Spleen (tissue), 11 donors: ENCODE measurements at regions not wholly inside any gene's neighbourhood (a gene's known extent, or its start where the extent isn't known, plus 50 kb on each side); places are given as distances from the start of the nearest gene placed in this dataset.

Experiments used
- DNase-seq: peaks from one replicate; pipeline ENCODE4 v3.0.0-alpha.2; 2020
- H3K27ac ChIP-seq, 8 donors: fragments of 200-600 bp; sonication (generic) in 7 of 8; 1 replicate in 4 of 8; 2 replicates in 4 of 8; pipeline versions ENCODE4 v1.5.0 to v1.8.0; 2016 to 2021; ENCODE audit warnings: inconsistent platforms in 4 of 8, mild to moderate bottlenecking in 4 of 8, moderate library complexity in 1 of 8
- H3K27me3 ChIP-seq, 7 donors: fragments of 200-600 bp; sonication (generic) in 6 of 7; replicated peaks in 1 of 7; 1 replicate in 4 of 7; 2 replicates in 3 of 7; pipeline versions ENCODE4 v1.5.0 to v1.8.0; 2016 to 2021; ENCODE audit warnings: inconsistent platforms in 3 of 7, mild to moderate bottlenecking in 1 of 7
- H3K36me3 ChIP-seq, 6 donors: fragments of 200-600 bp; sonication (generic) in 5 of 6; 1 replicate in 4 of 6; 2 replicates in 2 of 6; pipeline versions ENCODE4 v1.5.0 to v1.8.0; 2016 to 2021; ENCODE audit warnings: inconsistent platforms in 2 of 6
- H3K4me1 ChIP-seq, 6 donors: fragments of 200-600 bp; sonication (generic) in 5 of 6; 1 replicate in 3 of 6; 2 replicates in 3 of 6; pipeline versions ENCODE4 v1.5.0 to v1.8.0; 2016 to 2021; ENCODE audit warnings: inconsistent platforms in 3 of 6
- H3K4me3 ChIP-seq, 8 donors: fragments of 200-600 bp; sonication (generic) in 7 of 8; 1 replicate in 4 of 8; 2 replicates in 4 of 8; pipeline versions ENCODE4 v1.5.0 to v1.8.0; 2016 to 2021; ENCODE audit warnings: inconsistent platforms in 4 of 8, mild to moderate bottlenecking in 4 of 8, moderate library complexity in 2 of 8
- H3K9me3 ChIP-seq, 8 donors: fragments of 200-600 bp; sonication (generic) in 7 of 8; 1 replicate in 4 of 8; 2 replicates in 4 of 8; pipeline versions ENCODE4 v1.5.0 to v1.8.0; 2016 to 2021; ENCODE audit warnings: inconsistent platforms in 4 of 8
- CTCF ChIP-seq, 11 experiments: fragments of 200-600 bp in 7 of 11; fragments of 450-650 bp in 4 of 11; sonication (generic) in 4 of 11; IDR thresholded peaks in 8 of 11; conservative IDR thresholded peaks in 3 of 11; 1 replicate in 7 of 11; 2 replicates in 4 of 11; pipeline versions ENCODE4 v1.4.0 to v1.8.0; 2016 to 2021; ENCODE audit warnings: antibody characterized with exemption in 11 of 11, inconsistent platforms in 4 of 11, mild to moderate bottlenecking in 1 of 11
- POLR2A ChIP-seq, 3 donors: fragments of 450-650 bp; IDR thresholded peaks; one replicate each; pipeline ENCODE4 v1.5.1; 2017; ENCODE audit warnings: antibody characterized with exemption in 3 of 3, mild to moderate bottlenecking in 1 of 3
- POLR2AphosphoS5 ChIP-seq, 3 donors: sonication (generic); formaldehyde crosslinking; IDR thresholded peaks; one replicate each; pipeline ENCODE4 v1.5.1; 2017; ENCODE audit warnings: antibody characterized with exemption in 3 of 3
- WGBS, 5 donors: extraction: QIAGEN DNeasy Blood & Tissue Kit in 3 of 5; methylation state at CpG; one replicate each; pipeline versions ENCODE4 v1.1.5 to v1.1.7; 2013 to 2018; 5-methylcytosine and 5-hydroxymethylcytosine counted together
- intact Hi-C: fragments of 100-400 bp; cut with DNase I; formaldehyde crosslinking; loops from one replicate; pipeline ENCODE4 v1.15.0; 2023; ENCODE audit warnings: low total_unique reads
- donor health status: healthy with polysubstance abuse.
- donor health status: DM: no; HTN: no; CAD: no; lungs with moderate emphysema.
- donor health status: DM: no; HTN: no; CAD: no.
- donor health status: Bipolar disorder and iron deficiency.
- donor health status: healthy.
- donor health status: DM: no; HTN: no; CAD: no.
- donor health status: DM: yes; HTN: yes; CAD: no.

GRCh38 chr6:66526061-66526460, 819.0 kb upstream of the EYS start:
- H3K36me3 ChIP-seq: no peaks in the 10 kb centered on the region
- no peaks in the 10 kb centered on the region for H3K27me3 ChIP-seq
- no peak overlapping the region for H3K27ac ChIP-seq
- H3K4me3 ChIP-seq: no peak overlapping the region
- intact Hi-C loops: no loop called here
- H3K9me3 ChIP-seq: peaks cover 0 to 15% (median 0%) of the 10 kb centered on the region in 8 donors
- 79 to 90% (median 87%) methylated on average over 3 of the region's 3 CpGs for WGBS, 5 donors
- no peak for DNase-seq
- H3K4me1 ChIP-seq: no peaks in the 10 kb centered on the region
- TF ChIP-seq POLR2AphosphoS5 (IDR thresholded peaks at IDR 0.05) (no peak), POLR2A (IDR thresholded peaks at IDR 0.05) (no peak)

DNA sequence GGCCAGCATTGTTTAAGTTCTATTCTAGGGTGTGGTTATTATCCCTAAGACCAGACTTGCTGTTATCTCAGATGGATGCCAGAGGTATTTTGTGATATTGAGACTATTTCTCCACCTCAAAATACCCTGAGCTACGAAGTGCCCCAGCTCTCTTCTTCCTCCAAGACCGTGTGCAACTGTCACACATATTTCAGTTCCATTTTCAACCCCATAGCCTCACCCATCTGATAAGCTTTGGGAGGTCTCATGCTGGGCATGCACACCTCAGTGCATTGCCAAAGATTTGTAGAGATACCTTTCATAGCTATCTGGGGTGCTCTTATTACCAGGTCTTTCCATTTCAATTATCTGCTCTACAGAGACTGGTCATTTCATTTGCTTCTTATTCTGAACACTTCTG, 815.8 kb upstream of the EYS start:
- DNase-seq: no peak
- TF ChIP-seq POLR2AphosphoS5 (IDR thresholded peaks at IDR 0.05) (no peak), POLR2A (IDR thresholded peaks at IDR 0.05) (no peak), CTCF (IDR thresholded peaks at IDR 0.05 in 8 of 11, conservative IDR thresholded peaks at IDR 0.05 in 3 of 11) (no peak)
- Histone ChIP-seq H3K4me3 (no peak overlapping the region), H3K36me3 (no peaks in the 10 kb centered on the region), H3K9me3 (peaks cover 0 to 14% (median 2%) of the 10 kb centered on the region in 8 donors), H3K27ac (no peak overlapping the region), H3K4me1 (no peaks in the 10 kb centered on the region), H3K27me3 (no peaks in the 10 kb centered on the region)
- 72 to 90% (median 77%) methylated on average over 2 of the region's 2 CpGs for WGBS, 5 donors
- intact Hi-C loops: no loop called here

DNA sequence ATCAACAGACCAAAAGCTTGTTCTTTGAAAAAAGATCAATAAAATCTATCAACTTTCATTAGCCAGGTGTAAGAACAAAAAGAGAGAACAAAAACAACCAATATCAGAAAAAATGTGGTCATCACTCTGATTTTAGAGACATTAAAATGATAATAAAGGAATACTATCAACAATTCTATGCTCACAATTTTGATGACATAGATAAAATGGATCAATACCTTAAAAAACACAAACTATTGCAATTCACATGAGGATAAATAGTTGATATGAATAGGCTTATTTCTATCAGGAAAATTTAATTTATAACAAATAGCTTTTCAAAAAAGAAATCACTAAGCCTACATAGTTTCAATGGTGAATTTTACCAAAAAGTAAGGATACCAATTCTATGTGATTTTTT, 809.4 kb upstream of the EYS start:
- Histone ChIP-seq H3K4me3 (no peak overlapping the region), H3K27me3 (no peaks in the 10 kb centered on the region), H3K27ac (no peak overlapping the region), H3K4me1 (no peaks in the 10 kb centered on the region), H3K36me3 (no peaks in the 10 kb centered on the region), H3K9me3 (peaks cover 0 to 10% (median 0%) of the 10 kb centered on the region in 8 donors)
- intact Hi-C loops: no loop called here
- TF ChIP-seq POLR2A (IDR thresholded peaks at IDR 0.05) (no peak), POLR2AphosphoS5 (IDR thresholded peaks at IDR 0.05) (no peak), CTCF (IDR thresholded peaks at IDR 0.05 in 8 of 11, conservative IDR thresholded peaks at IDR 0.05 in 3 of 11) (no peak)
- no peak for DNase-seq

DNA sequence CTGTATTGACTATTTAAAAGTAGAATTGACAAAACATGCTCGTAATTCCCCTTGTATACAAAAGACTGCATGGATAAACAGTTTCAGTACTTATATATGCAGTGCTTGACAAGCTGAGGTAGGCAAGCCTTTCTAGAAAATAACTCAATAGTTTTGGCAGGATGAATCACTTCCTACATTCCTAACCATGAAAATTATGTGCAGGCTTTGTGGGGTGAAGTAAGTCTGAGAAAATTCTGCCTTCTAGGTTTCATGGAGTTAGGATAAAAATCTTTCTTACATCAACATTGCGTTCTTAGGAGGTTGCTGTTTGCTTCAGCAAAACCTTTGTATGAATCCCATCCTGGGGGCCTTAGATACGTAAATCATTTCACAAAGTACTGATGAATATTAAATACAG, 801.4 kb upstream of the EYS start:
- TF ChIP-seq POLR2AphosphoS5 (IDR thresholded peaks at IDR 0.05): no peak
- TF ChIP-seq CTCF (IDR thresholded peaks at IDR 0.05 in 8 of 11, conservative IDR thresholded peaks at IDR 0.05 in 3 of 11): no peak
- no peak for TF ChIP-seq POLR2A (IDR thresholded peaks at IDR 0.05)
- Histone ChIP-seq H3K4me3 (no peak overlapping the region), H3K27me3 (no peaks in the 10 kb centered on the region), H3K36me3 (no peaks in the 10 kb centered on the region), H3K27ac (no peak overlapping the region), H3K9me3 (peaks cover 0 to 6% (median 0%) of the 10 kb centered on the region in 8 donors), H3K4me1 (no peaks in the 10 kb centered on the region)
- DNase-seq: no peak
- 72 to 83% (median 78%) methylated on average over 3 of the region's 3 CpGs for WGBS, 5 donors
- intact Hi-C loops: no loop called here

DNA sequence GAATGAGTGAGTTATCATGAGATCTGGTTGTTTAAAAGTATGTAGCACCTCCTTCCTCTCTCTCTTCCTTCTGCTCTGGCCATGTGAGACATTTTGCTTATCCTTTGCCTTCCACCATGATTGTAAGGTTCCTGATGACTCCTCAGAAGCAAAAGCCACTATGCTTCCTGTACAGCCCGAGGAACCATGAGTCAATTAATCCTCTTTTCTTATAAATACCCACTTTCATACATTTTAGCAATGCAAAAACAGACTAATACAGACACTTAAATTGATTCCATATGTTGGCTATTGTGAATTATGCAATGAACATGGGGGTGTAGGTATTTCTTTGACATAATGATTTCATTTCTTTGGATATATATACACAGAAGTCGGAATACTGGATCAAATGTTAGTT, 792.8 kb upstream of the EYS start:
- WGBS, 5 donors: 67 to 91% (median 78%) methylated on average over 2 of the region's 2 CpGs
- H3K27me3 ChIP-seq: no peaks in the 10 kb centered on the region
- H3K4me1 ChIP-seq: no peaks in the 10 kb centered on the region
- H3K4me3 ChIP-seq: no peak overlapping the region
- no peaks in the 10 kb centered on the region for H3K36me3 ChIP-seq
- H3K27ac ChIP-seq: no peak overlapping the region
- DNase-seq: no peak
- peaks cover 0 to 1% (median 0%) of the 10 kb centered on the region in 8 donors for H3K9me3 ChIP-seq
- TF ChIP-seq POLR2AphosphoS5 (IDR thresholded peaks at IDR 0.05): no peak
- TF ChIP-seq POLR2A (IDR thresholded peaks at IDR 0.05): no peak
- no peak for TF ChIP-seq CTCF (IDR thresholded peaks at IDR 0.05 in 8 of 11, conservative IDR thresholded peaks at IDR 0.05 in 3 of 11)
- intact Hi-C loops: no loop called here
